Choroid plexus epithelial cell (primary cell): ENCODE measurements at regions not wholly inside any gene's neighbourhood (a gene's known extent, or its start where the extent isn't known, plus 50 kb on each side); places are given as distances from the start of the nearest gene placed in this dataset.
"Not testable (repeated sequence)": the region's sequence is repeated elsewhere in the genome, so short reads cannot be mapped to it uniquely, and the experiment has no call there.

Source experiments
- DNase-seq: peaks from one replicate; pipeline ENCODE4 v3.0.0-alpha.2; 2010; ENCODE audit warnings: low read depth
- H3K4me3 ChIP-seq: 2 replicates; pipeline ENCODE4 v1.5.1; 2011; ENCODE audit warnings: low read depth, mild to moderate bottlenecking, control low read depth, low read length, moderate library complexity
- TF ChIP-seq, protein P1 (sequence below): conservative IDR thresholded peaks from 2 replicates; pipeline ENCODE4 v1.5.1; 2011; ENCODE audit warnings: low read depth, mild to moderate bottlenecking, control low read depth, inconsistent platforms, low read length, moderate library complexity

DNA sequence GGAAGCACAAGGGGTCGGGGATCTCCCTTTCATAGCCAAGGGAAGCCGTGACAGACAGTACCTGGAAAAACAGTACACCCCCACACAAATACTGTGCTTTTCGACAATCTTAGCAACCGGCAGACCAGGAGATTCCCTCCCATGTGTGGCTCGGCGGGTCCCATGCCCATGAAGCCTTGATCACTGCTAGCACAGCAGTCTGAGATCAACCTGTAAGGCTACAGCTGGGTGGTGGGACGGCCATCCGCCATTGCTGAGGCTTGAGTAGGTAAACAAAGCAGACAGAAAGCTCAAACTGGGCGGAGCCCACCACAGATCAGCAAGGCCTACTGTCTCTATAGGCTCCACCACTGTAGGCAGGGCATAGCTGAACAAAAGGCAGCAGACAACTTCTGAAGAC lies 180.2 kb upstream of the SOX6 start:
- TF ChIP-seq, protein P1, sequence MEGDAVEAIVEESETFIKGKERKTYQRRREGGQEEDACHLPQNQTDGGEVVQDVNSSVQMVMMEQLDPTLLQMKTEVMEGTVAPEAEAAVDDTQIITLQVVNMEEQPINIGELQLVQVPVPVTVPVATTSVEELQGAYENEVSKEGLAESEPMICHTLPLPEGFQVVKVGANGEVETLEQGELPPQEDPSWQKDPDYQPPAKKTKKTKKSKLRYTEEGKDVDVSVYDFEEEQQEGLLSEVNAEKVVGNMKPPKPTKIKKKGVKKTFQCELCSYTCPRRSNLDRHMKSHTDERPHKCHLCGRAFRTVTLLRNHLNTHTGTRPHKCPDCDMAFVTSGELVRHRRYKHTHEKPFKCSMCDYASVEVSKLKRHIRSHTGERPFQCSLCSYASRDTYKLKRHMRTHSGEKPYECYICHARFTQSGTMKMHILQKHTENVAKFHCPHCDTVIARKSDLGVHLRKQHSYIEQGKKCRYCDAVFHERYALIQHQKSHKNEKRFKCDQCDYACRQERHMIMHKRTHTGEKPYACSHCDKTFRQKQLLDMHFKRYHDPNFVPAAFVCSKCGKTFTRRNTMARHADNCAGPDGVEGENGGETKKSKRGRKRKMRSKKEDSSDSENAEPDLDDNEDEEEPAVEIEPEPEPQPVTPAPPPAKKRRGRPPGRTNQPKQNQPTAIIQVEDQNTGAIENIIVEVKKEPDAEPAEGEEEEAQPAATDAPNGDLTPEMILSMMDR: no peak
- no peak overlapping the region for H3K4me3 ChIP-seq
- DNase-seq: no peak

DNA sequence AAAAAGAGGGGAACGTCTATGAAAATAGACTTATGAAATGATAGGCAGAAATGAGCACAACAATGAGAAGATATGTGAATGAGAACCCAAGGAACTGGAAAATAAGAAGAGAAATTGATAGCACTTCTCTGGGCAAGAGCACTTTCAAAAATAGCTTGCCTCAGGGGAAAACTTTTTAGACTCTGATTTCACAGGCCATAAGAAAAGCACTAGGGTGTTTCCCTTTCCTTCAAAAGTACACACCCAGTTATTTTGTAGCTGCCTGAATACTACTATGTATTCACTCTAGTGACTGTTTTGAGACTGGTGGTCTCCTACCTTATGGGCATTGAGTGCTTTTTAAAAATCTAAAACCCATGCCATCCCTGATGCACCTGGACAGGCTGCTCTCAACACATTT lies 172.3 kb upstream of the SOX6 start:
- no peak overlapping the region for H3K4me3 ChIP-seq
- no peak for DNase-seq
- TF ChIP-seq, protein P1: no peak

DNA sequence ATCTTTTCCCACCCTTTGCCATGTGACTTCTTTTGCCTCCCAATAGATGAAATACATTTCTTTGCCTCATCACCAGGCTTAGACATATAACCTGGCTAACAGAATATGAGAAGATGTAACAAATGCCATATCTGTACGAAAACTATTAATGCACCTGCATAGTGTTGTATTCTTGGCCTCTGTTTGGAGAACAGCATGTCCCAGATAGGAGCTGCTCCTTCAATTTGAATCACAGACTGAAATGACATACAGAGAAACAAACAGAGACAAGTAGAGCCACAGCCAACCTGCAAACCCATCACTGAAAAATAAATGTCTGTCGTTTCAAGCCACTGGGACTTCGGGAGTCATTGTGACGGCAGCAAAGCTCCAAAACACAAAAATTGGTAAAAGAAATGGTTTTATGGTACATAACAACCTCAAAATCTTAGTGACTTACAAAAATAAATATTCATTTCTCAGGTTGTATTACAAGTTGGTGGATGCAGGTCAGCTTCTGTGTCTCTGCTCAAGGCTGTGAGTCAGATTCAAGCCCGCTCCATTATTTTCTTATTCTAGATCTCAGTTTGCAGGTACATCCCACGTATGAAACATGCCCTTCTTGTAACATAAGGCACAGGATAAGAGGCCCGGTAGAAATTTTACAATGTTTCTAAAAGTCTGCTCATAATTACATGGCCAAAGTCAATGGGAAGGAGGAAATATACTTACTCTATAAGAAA lies 171.3 kb upstream of the SOX6 start:
- H3K4me3 ChIP-seq: no peak overlapping the region
- TF ChIP-seq, protein P1: no peak
- DNase-seq: no peak

DNA sequence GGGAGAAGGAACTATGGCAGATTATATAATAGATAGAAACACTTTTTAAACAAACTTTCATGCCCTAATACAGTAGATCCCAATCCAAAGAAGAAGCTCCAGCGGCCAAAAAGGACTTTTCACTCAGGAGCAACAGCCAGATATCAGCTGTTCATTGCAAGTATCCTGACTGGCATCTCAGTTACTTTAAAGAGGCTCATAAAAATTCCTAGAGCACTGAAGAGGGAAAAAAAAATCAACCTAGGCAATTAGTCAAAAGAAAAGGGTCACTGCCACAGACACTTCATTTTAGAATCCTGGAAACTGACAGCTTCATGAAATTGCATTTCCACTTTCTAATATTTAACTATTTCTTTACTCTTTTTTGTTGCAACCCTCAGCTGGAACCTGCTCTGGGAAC lies 170.6 kb upstream of the SOX6 start:
- H3K4me3 ChIP-seq: no peak overlapping the region
- DNase-seq: no peak
- TF ChIP-seq, protein P1: no peak

DNA sequence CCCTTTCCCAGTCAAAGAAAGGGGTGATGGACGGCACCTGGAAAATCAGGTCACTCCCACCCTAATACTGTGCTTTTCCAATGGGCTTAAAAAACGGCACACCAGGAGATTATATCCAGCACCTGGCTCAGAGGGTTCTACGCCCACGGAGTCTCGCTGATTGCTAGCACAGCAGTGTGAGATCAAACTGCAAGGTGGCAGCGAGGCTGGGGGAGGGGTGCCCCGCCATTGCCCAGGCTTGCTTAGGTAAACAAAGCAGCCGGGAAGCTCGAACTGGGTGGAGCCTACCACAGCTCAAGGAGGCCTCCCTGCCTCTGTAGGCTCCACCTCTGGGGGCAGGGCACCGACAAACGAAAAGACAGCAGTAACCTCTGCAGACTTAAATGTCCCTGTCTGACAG lies 164.4 kb upstream of the SOX6 start:
- not testable (repeated sequence) for H3K4me3 ChIP-seq, DNase-seq

DNA sequence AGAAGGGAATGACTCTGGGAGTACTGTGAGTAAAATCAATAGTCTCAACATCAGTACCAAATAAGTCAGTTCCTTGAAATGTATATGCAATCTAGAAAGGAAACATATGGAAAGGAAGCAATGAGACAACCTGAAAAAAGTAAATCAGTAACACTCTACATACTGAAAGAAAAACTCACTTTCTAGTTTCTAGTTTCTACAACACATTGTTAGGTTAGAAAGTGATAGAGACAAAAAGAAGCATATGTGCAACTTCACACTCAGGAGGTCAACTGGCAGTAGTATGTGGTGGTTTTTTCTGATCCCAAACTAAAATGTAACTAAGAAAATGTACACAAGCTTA lies 156.5 kb upstream of the SOX6 start:
- H3K4me3 ChIP-seq: no peak overlapping the region
- DNase-seq: no peak
- TF ChIP-seq, protein P1: no peak

DNA sequence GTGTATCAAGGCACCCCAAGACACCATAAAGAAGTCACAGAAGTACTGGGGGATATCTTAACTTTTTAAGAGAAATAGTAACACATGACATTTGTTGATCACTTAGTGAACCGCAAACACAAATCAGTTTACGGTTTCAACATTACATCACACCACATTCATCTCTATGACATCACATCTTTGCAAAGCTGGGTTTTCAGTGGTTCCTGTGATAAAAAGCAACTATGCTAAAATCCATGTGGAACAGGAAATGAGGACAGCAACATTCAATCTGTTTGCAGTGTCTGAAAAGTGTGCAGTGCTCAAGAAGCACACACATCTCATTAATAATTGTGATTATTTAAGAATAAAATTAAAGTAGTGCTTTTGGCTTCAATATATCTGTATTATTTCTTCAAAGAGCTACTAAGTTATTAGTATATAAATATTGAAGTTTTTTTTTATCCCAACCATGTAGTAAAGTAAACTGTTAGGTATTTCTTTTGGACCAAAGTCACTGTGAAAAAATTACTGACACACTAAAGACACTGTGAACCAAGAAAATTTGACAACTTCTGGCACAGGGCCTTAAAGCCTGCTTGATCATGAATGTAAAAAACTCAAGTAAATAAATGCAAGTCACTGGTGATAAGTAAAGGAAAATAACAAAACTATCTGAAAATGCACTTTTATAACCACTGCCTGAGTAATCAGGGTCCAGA lies 156.0 kb upstream of the SOX6 start:
- no peak overlapping the region for H3K4me3 ChIP-seq
- TF ChIP-seq, protein P1: no peak
- no peak for DNase-seq
